ENCODE measurements at regions not wholly inside any gene's neighbourhood (a gene's known extent, or its start where the extent isn't known, plus 50 kb on each side); places are given as distances from the start of the nearest gene placed in this dataset.

- no peak for TF ChIP-seq SIN3A (IDR thresholded peaks at IDR 0.05; ENCODE audit: low read depth)
- TF ChIP-seq EZH2 (IDR thresholded peaks at IDR 0.05) = no peak
- no peak for TF ChIP-seq POLR2A (IDR thresholded peaks at IDR 0.05; ENCODE audit: borderline replicate concordance, extremely low read depth, insufficient read depth, insufficient read length)
- no peak for TF ChIP-seq MAX (IDR thresholded peaks at IDR 0.05)
Measured at GRCh38 chr2:120989512-120990441, 254.1 kb downstream of the GLI2 start.
